H1 (cell line): ENCODE measurements at regions not wholly inside any gene's neighbourhood (a gene's known extent, or its start where the extent isn't known, plus 50 kb on each side); places are given as distances from the start of the nearest gene placed in this dataset.
"Not testable (repeated sequence)": the region's sequence is repeated elsewhere in the genome, so short reads cannot be mapped to it uniquely, and the experiment has no call there.

ENCODE experiments used
- ATF3 ChIP-seq: IDR thresholded peaks from 2 replicates; pipeline ENCODE4 v1.6.1; 2011; ENCODE audit warnings: low read depth, mild to moderate bottlenecking, low read length; ENCODE audit not compliant: insufficient read depth
- CTCF ChIP-seq, 3 experiments: IDR thresholded peaks; 1 replicate in 2 of 3; 2 replicates in 1 of 3; pipeline versions ENCODE4 v1.5.1 to v1.6.1; 2011; ENCODE audit warnings: low read length in 3 of 3, mild to moderate bottlenecking in 3 of 3, inconsistent platforms in 2 of 3, low read depth in 1 of 3, moderate library complexity in 1 of 3; ENCODE audit not compliant: insufficient read depth in 1 of 3; ENCODE audit errors: control extremely low read depth in 1 of 3
- SRF ChIP-seq: IDR thresholded peaks from 2 replicates; pipeline ENCODE4 v1.6.1; 2011; ENCODE audit warnings: mild to moderate bottlenecking, low read depth, low read length, moderate library complexity

- not testable (repeated sequence) for TF ChIP-seq CTCF (IDR thresholded peaks at IDR 0.05; ENCODE audit: control extremely low read depth in 1 of 3, insufficient read depth in 1 of 3, low read depth in 1 of 3, low read length in 3 of 3); ATF3; SRF
Measured at GRCh38 chr15:24324096-24324495, 351.5 kb upstream of the NPAP1 start.
